Ishikawa (cell line): ENCODE measurements at regions not wholly inside any gene's neighbourhood (a gene's known extent, or its start where the extent isn't known, plus 50 kb on each side); places are given as distances from the start of the nearest gene placed in this dataset.

Source experiments
- CEBPB ChIP-seq: IDR thresholded peaks from 2 replicates; pipeline ENCODE4 v1.6.1; 2012
- CREB1 ChIP-seq: IDR thresholded peaks from 2 replicates; pipeline ENCODE4 v1.6.1; 2012; ENCODE audit warnings: low read depth
- EP300 ChIP-seq: IDR thresholded peaks from 2 replicates; pipeline ENCODE4 v1.6.1; 2012; ENCODE audit warnings: borderline replicate concordance
- FOXM1 ChIP-seq: IDR thresholded peaks from 2 replicates; pipeline ENCODE4 v1.6.1; 2012; ENCODE audit warnings: low read depth, borderline replicate concordance
- MAX ChIP-seq: IDR thresholded peaks from 2 replicates; pipeline ENCODE4 v1.6.1; 2012
- NFIC ChIP-seq: IDR thresholded peaks from 2 replicates; pipeline ENCODE4 v1.6.1; 2012
- RAD21 ChIP-seq: IDR thresholded peaks from 2 replicates; pipeline ENCODE4 v1.6.1; 2012; ENCODE audit warnings: low read depth
- REST ChIP-seq: IDR thresholded peaks from 2 replicates; pipeline ENCODE4 v1.6.1; 2012; ENCODE audit warnings: low read depth, mild to moderate bottlenecking
- TAF1 ChIP-seq: IDR thresholded peaks from 2 replicates; pipeline ENCODE4 v1.6.1; 2012; ENCODE audit warnings: low read depth, mild to moderate bottlenecking
- TCF12 ChIP-seq: IDR thresholded peaks from 2 replicates; pipeline ENCODE4 v1.6.1; 2012; ENCODE audit warnings: low read depth
- TEAD4 ChIP-seq: IDR thresholded peaks from 2 replicates; pipeline ENCODE4 v1.6.1; 2012
- USF1 ChIP-seq: IDR thresholded peaks from 2 replicates; pipeline ENCODE4 v1.6.1; 2012
- YY1 ChIP-seq: IDR thresholded peaks from 2 replicates; pipeline ENCODE4 v1.6.1; 2012; ENCODE audit warnings: low read depth
- ZBTB7A ChIP-seq: IDR thresholded peaks from 2 replicates; pipeline ENCODE4 v1.6.1; 2012; ENCODE audit warnings: low read depth

- no peak for TF ChIP-seq YY1
- TF ChIP-seq EP300, result no peak
- no peak for TF ChIP-seq ZBTB7A
- no peak for TF ChIP-seq TAF1
- no peak for TF ChIP-seq REST
- TF ChIP-seq MAX, result no peak
- no peak for TF ChIP-seq CEBPB
- no peak for TF ChIP-seq FOXM1
- TF ChIP-seq RAD21, result no peak
- TF ChIP-seq CREB1, result no peak
- no peak for TF ChIP-seq USF1
- TF ChIP-seq NFIC, result no peak
- no peak for TF ChIP-seq TEAD4
- TF ChIP-seq TCF12, result no peak
These were observed 118.9 kb upstream of the MEIS2 start for GRCh38 chr15:37219211-37219701.
